ENCODE measurements at regions not wholly inside any gene's neighbourhood (a gene's known extent, or its start where the extent isn't known, plus 50 kb on each side); places are given as distances from the start of the nearest gene placed in this dataset.

- DNase-seq (ENCODE audit: low spot score in 2 of 2): no peak
- no peak overlapping the region for H3K27ac Mint-ChIP-seq
- ATAC-seq: peak; percentile 34
- peaks cover 10% of the 10 kb centered on the region for H3K9me3 Mint-ChIP-seq
- no peaks in the 10 kb centered on the region for H3K36me3 Mint-ChIP-seq
- H3K4me3 Mint-ChIP-seq: no peak overlapping the region
- H3K4me1 Mint-ChIP-seq: no peaks in the 10 kb centered on the region
These were observed 150.6 kb upstream of the GALNT5 start for GRCh38 chr2:157106950-157107349.

GRCh38 chr2:157107460-157107859, 150.0 kb upstream of the GALNT5 start:
- ATAC-seq: no peak
- Mint-ChIP-seq H3K36me3 (no peaks in the 10 kb centered on the region), H3K9me3 (peaks cover 9% of the 10 kb centered on the region), H3K27ac (no peak overlapping the region), H3K4me1 (no peaks in the 10 kb centered on the region), H3K4me3 (no peak overlapping the region)
- no peak for DNase-seq (ENCODE audit: low spot score in 2 of 2)

DNA sequence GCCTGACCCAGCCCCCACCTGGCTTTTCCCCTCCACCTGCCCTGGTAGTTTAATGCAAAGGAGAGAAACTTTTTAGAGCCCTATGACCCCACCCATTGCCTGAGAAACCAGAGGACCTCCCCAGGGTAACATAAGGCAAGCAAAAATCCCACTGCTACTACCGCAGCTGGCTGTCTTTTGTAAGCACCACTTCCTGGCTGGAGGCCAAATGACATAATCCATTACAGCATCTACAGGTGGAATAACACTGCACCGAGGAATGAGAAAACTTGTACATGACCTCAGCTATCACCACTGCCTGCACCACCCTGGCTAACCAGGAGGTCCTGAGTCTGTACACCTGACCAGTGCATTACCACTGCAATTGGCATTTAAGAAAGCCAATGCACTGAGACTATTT, 149.6 kb upstream of the GALNT5 start:
- Mint-ChIP-seq H3K27ac (no peak overlapping the region), H3K9me3 (peaks cover 9% of the 10 kb centered on the region), H3K4me3 (no peak overlapping the region), H3K4me1 (no peaks in the 10 kb centered on the region), H3K36me3 (no peaks in the 10 kb centered on the region)
- ATAC-seq (no peak), DNase-seq (ENCODE audit: low spot score in 2 of 2) (no peak)

DNA sequence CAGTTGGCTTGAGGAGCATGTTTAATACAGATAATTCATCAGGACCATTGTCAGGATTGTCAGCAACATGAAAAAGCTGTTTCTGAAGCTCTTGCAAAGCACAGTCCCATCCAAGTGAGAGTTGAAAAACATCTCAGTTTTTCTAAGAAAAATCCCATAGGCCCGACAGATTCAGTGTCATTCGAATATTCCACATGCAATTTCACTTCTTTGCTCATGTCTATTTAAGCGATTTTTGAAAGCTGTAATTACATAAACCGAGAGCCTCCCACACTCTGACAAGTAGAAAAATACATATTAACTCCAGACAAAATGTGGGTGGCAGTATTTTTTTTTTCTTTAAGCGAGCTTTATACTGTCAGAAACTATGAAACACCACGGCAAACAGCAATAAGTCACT, 134.7 kb upstream of the GALNT5 start:
- H3K27ac Mint-ChIP-seq: no peak overlapping the region
- H3K9me3 Mint-ChIP-seq: no peaks in the 10 kb centered on the region
- H3K4me1 Mint-ChIP-seq: no peaks in the 10 kb centered on the region
- no peak overlapping the region for H3K4me3 Mint-ChIP-seq
- ATAC-seq (no peak), DNase-seq (ENCODE audit: low spot score in 2 of 2) (no peak)
- H3K36me3 Mint-ChIP-seq: no peaks in the 10 kb centered on the region

- Mint-ChIP-seq H3K4me3 (no peak overlapping the region), H3K27ac (no peak overlapping the region), H3K9me3 (no peaks in the 10 kb centered on the region), H3K36me3 (no peaks in the 10 kb centered on the region), H3K4me1 (no peaks in the 10 kb centered on the region)
- no peak for ATAC-seq
- DNase-seq (ENCODE audit: low spot score in 2 of 2): no peak
These were observed 132.8 kb upstream of the GALNT5 start for GRCh38 chr2:157124731-157125130.

- Mint-ChIP-seq H3K36me3 (no peaks in the 10 kb centered on the region), H3K4me1 (no peaks in the 10 kb centered on the region), H3K4me3 (no peak overlapping the region), H3K9me3 (no peaks in the 10 kb centered on the region), H3K27ac (no peak overlapping the region)
- no peak for DNase-seq (ENCODE audit: low spot score in 2 of 2)
- ATAC-seq: no peak
These were observed 131.8 kb upstream of the GALNT5 start for GRCh38 chr2:157125685-157126084.

DNA sequence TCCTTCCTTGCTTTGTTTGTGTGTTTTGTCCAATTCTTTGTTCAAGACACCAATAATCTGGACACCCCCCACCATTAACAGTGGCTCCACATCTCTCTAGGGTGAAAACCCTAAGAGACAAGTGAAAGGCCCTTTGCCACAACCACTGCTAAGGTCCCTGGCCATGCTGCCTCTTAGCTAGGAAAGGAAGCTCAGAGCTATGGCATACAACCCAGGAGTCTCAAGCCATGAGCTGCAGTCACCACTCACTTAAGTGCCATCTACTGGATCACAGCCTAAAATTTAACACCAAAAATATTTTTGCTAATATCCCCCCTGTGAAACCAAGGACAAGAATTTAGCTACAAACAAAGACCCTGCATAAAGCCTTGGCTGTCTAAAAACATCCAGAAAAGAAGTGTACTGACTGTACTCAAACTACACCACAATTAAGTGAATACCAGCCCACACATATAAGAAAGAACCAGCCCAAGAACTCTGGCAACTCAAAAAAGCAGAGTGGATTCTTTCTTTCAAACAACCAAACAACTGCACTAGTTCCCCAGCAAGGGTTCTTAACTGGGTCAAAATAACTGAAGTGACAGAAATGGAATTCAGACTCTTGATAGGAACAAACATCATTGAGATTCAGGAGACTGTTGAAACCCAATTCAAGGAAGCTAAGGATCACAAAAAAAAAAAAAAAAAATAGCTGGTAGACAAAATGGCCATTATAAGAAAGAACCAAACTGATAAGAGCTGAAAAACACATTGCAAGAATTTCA, 130.1 kb upstream of the GALNT5 start:
- DNase-seq (ENCODE audit: low spot score in 2 of 2) (no peak), ATAC-seq (no peak)
- H3K4me1 Mint-ChIP-seq: no peaks in the 10 kb centered on the region
- H3K4me3 Mint-ChIP-seq: no peak overlapping the region
- H3K27ac Mint-ChIP-seq: no peak overlapping the region
- no peaks in the 10 kb centered on the region for H3K9me3 Mint-ChIP-seq
- no peaks in the 10 kb centered on the region for H3K36me3 Mint-ChIP-seq

DNA sequence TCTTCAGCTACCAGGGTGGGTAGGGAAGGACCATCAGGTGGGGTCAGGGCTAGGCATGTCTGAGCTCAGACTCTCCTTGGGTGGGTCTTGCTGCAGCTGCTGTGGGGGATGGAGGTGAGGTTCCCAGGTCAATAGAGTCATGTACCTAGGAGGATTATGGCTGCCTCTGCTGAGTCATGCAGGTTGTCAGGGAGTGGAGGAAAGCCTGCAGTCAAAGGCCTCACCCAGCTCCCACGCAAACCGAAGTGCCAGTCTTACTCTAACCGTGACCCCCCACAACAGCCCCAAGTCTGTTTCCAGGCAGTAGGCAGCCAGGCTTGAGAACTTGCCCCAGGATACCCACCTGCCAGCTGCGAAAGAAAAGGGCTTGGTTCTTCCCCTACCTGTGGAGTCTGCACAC, 113.6 kb upstream of the GALNT5 start:
- H3K36me3 Mint-ChIP-seq: no peaks in the 10 kb centered on the region
- no peak overlapping the region for H3K4me3 Mint-ChIP-seq
- DNase-seq (ENCODE audit: low spot score in 2 of 2) (no peak), ATAC-seq (no peak)
- no peaks in the 10 kb centered on the region for H3K9me3 Mint-ChIP-seq
- H3K27ac Mint-ChIP-seq: no peak overlapping the region
- H3K4me1 Mint-ChIP-seq: no peaks in the 10 kb centered on the region

GRCh38 chr2:157149270-157149669, 108.2 kb upstream of the GALNT5 start:
- Mint-ChIP-seq H3K27ac (no peak overlapping the region), H3K9me3 (no peaks in the 10 kb centered on the region), H3K36me3 (no peaks in the 10 kb centered on the region), H3K4me1 (no peaks in the 10 kb centered on the region), H3K4me3 (no peak overlapping the region)
- ATAC-seq (no peak), DNase-seq (ENCODE audit: low spot score in 2 of 2) (no peak)

GRCh38 chr2:157150747-157151146, 106.8 kb upstream of the GALNT5 start:
- Mint-ChIP-seq H3K36me3 (no peaks in the 10 kb centered on the region), H3K4me3 (no peak overlapping the region), H3K9me3 (no peaks in the 10 kb centered on the region), H3K4me1 (no peaks in the 10 kb centered on the region), H3K27ac (no peak overlapping the region)
- no peak for DNase-seq (ENCODE audit: low spot score in 2 of 2)
- no peak for ATAC-seq

GRCh38 chr2:157152362-157152761, 105.1 kb upstream of the GALNT5 start:
- no peak overlapping the region for H3K4me3 Mint-ChIP-seq
- DNase-seq (ENCODE audit: low spot score in 2 of 2): no peak
- no peaks in the 10 kb centered on the region for H3K9me3 Mint-ChIP-seq
- H3K27ac Mint-ChIP-seq: no peak overlapping the region
- no peaks in the 10 kb centered on the region for H3K36me3 Mint-ChIP-seq
- no peaks in the 10 kb centered on the region for H3K4me1 Mint-ChIP-seq
- no peak for ATAC-seq

DNA sequence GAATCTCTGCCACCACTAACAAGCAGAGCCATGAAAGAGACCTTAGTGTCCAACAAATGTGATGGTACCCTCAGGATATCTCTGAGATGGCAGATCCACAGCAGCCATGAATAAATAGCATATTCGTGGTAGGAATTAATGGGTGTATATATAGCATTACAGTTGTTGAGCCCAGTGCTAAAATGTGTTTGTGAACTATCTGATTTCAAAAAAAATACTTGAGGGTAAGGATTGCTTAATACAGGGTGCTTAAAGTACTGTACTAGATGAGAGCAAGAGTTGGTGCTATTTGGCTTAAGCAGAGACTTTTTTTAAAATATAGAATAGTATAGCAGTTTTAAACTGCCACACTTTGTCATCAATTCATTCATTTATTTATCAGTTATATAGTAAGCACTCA, 101.5 kb upstream of the GALNT5 start:
- DNase-seq (ENCODE audit: low spot score in 2 of 2) (no peak), ATAC-seq (no peak)
- Mint-ChIP-seq H3K27ac (no peak overlapping the region), H3K4me3 (no peak overlapping the region), H3K36me3 (no peaks in the 10 kb centered on the region), H3K9me3 (no peaks in the 10 kb centered on the region), H3K4me1 (no peaks in the 10 kb centered on the region)

DNA sequence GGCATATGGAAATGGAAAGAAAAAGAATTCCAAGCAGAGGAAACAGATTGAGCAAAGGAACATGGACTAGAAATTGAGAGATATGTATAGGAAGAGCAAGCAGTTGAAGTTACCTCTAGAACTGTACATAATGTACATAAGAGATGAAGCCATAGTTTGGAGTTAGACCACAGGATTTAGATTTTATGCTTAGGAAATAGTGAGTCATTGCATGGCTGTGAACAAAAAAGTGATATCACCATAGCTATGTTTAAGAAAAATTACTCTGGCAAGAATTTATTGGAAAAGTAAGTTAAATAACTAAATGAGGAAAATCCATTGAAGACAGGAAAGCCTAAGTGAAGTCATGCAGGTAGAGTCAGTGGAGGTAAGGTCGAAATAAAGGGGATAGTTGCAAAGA, 99.4 kb upstream of the GALNT5 start:
- no peak for DNase-seq (ENCODE audit: low spot score in 2 of 2)
- Mint-ChIP-seq H3K4me1 (no peaks in the 10 kb centered on the region), H3K27ac (no peak overlapping the region), H3K9me3 (no peaks in the 10 kb centered on the region), H3K4me3 (no peak overlapping the region), H3K36me3 (no peaks in the 10 kb centered on the region)
- no peak for ATAC-seq

GRCh38 chr2:157159221-157159934, 98.1 kb upstream of the GALNT5 start:
- Mint-ChIP-seq H3K36me3 (no peaks in the 10 kb centered on the region), H3K4me1 (no peaks in the 10 kb centered on the region), H3K27ac (no peak overlapping the region), H3K9me3 (no peaks in the 10 kb centered on the region), H3K4me3 (no peak overlapping the region)
- DNase-seq (ENCODE audit: low spot score in 2 of 2) (no peak), ATAC-seq (no peak)

DNA sequence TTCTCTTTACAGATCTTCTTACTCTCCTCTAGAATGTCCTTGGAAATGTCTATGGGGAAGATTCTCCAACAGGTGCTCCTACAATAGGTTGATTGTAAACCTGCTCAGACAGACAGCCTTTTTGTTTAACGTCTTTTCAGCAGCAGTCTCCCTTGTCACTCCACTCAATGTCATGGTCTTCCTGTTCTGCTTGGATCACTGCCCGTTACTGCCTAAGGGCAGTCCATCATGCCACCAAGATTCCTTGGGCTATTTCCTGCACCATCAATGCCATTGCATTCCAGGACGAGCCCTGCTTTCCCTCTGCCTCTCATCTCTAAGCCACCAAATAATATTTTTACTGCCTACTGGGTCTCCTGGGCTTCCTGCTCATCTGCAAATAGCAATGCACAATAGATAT, 97.4 kb upstream of the GALNT5 start:
- no peaks in the 10 kb centered on the region for H3K4me1 Mint-ChIP-seq
- no peak for ATAC-seq
- H3K4me3 Mint-ChIP-seq: no peak overlapping the region
- no peak for DNase-seq (ENCODE audit: low spot score in 2 of 2)
- H3K27ac Mint-ChIP-seq: no peak overlapping the region
- H3K36me3 Mint-ChIP-seq: no peaks in the 10 kb centered on the region
- no peaks in the 10 kb centered on the region for H3K9me3 Mint-ChIP-seq

- Mint-ChIP-seq H3K9me3 (no peaks in the 10 kb centered on the region), H3K27ac (no peak overlapping the region), H3K4me1 (no peaks in the 10 kb centered on the region), H3K4me3 (no peak overlapping the region), H3K36me3 (no peaks in the 10 kb centered on the region)
- ATAC-seq (peak; percentile 33), DNase-seq (ENCODE audit: low spot score in 2 of 2) (no peak)
These were observed 93.1 kb upstream of the GALNT5 start for GRCh38 chr2:157164370-157164769.
